GM19372 (cell line): ENCODE measurements at regions not wholly inside any gene's neighbourhood (a gene's known extent, or its start where the extent isn't known, plus 50 kb on each side); places are given as distances from the start of the nearest gene placed in this dataset.
A peak's percentile ranks its signal among the peaks of the same experiment; 100 is the strongest.

ENCODE experiments used
- ATAC-seq: cut with Tn5 transposase; IDR thresholded peaks from one replicate; pipeline ENCODE4 v1.9.1; 2021; ENCODE audit warnings: mild to moderate bottlenecking, low read depth, moderate library complexity; ENCODE audit not compliant: unreplicated experiment

DNA sequence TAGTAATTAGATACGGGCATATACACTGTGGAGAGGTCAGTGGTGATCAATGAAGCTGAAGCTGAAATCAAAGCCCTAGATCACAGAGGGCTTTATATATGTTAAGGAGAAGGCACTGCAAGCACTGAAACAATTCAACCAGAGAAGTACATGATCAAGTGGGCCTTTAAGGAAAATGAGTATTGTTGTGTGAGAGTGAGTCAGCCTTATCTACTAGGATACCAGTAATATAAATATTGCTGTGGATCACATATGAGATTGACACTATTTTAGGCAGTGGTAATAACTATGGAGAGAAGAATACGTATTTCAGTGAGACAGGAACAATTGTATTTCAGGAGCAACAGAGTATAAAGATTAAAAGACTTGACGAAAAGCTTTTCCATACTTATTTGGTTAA, 1172.2 kb upstream of the GJE1 start:
- no peak for ATAC-seq

DNA sequence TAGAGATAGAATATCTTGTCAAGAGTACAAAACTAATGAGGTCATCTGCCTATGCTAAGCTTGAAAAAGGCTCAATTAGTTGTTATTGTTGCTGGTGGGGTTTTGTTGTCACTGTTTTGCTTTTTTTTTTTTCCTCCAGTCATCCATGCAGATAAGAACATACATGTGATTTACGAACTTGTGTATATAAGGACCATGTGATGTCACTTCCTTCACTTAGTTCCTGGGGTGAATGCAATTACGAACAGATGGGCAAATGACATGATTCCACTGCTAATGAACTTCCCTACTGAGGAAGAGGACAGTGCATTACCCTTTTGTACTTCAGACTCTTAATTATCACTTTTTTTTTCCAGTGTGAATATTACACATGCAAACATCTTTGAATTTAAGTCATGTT, 1175.3 kb upstream of the GJE1 start:
- ATAC-seq = no peak

DNA sequence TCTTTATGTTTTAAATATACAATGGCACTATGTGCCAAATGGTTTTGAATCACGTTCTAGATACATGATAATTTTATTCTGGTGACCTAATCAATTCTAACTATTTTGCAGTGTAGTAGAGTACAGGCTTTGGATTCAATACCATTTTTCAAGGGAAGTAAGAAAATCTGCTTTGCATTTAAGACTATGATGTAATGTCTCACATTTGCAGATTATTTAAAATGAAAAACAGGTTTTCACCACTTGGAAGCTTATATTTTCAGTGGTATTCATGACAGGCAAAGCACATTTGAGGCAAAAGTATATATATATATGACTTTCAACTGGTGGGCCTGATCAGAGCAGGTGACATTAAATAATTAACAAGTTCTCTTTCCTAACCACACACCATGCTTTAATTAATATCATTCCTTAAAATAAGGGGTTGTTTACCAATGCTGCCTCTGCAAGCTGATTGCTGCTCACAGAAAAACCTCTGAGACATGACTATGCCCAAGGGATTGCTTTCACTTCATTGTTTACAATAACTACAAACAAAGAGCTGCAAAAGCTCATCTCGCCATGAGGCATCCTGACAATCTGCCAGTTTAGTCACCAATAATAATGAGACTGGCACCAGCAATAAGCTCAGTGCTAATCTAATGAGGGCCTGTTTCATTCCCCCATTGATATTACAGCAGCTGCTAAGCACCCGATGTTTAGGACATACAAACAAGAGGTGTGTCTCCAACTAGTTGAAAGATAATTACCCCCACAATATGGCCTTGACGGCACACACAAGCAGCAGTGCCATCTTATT, 1176.0 kb upstream of the GJE1 start:
- ATAC-seq = no peak

DNA sequence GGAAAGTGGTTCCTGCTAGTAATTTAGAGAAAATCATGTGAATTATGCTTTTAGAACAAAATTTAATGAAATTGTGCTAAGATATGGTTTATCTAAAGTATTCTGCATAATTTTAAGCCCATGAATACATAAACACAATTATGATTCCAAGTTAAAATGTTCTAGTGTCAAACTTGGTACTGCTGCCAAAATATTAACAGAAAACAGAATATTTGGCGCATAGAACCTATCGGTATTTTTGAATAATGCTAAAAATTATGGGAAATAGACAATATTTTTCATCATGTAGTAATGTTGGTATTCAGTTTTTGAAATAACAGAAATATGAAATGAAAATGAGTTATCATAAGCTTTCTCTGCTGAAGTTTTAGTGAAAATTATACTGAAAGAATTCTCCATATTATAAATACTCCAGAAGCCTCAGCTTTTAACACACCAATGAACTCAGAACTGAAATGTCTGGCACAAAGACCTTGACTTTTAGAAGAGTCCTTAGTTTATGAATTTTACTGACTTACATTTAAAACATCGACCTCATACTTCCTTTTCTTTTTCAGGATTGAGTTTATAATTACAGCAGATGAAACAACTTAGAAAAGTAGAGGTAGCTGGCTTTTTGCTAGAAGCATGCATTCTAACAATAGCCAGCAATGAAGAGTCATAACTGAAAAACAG, 1192.3 kb upstream of the GJE1 start:
- ATAC-seq = no peak

DNA sequence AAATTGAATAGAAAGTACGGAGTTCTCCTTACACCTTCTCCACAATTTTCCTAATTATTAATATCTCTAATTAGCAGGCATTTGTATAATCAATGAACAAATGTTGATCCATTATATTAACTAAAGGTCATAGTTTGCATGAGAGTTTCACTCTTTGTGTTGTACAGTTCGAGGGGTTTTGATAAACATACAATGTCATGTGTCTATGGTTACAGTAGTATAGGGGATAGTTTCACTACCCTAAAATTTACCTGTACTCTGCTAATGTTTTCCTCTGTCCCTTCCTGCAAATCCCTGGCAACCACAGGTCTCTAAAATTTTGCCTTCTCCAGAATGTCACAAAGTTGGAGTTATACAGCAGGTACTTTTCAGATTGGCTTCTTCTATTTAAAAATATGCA, 1199.8 kb upstream of the GJE1 start:
- no peak for ATAC-seq

DNA sequence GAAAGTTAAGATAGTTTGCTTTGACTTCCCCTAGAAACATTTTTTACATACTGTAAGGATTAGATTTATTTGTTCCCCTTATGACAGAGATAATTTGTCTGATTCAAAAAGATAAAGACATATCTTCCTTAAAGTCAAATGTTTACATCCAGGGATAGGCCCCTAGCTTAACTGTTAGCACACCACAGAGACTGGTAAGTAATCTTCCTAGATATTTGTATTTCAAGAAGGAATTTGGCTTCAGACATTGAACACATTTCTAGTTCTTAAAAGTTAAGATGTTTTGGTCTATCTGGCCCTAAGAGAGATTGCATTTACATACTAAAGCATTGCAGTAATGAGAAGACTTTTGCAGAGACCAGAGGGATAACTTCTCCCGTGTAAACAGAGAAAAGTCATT, 1201.1 kb upstream of the GJE1 start:
- ATAC-seq = no peak

DNA sequence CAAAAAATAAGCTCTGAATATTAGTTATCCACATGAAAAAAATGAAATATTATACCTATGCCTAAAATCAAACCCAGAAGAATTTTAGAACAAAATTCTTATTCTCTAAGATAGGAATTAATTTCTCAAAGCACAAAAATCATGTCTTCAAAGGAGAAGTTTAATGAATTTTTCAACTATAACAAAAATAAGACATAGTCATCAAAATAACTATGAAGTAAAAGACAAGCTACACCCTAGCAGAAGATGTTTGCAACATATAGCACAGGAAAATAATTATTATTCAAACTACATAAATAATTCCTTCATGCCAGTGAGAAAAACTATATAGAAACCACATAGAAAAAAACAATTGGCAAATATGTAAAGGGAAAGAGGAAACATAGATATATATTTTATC, 1203.6 kb upstream of the GJE1 start:
- no peak for ATAC-seq

DNA sequence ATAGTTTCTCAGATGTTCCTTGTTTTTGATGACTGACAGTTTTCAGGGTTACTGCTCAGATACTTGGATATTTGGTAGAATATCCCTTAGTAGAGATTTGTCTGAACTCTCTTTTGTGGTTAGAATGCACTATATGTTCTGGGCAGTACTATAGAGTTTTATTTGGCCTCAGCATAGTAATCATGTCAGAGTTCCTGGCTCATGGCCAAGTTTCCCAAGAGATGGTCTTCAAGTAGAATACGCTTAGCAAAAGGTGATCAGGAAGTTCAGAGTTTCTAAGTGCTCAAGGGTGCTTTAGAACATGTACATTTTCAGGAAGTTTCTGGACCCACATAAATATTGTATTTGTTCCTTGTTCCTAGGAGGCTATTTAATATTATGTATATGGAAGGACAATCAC, 1209.7 kb upstream of the GJE1 start:
- no peak for ATAC-seq

DNA sequence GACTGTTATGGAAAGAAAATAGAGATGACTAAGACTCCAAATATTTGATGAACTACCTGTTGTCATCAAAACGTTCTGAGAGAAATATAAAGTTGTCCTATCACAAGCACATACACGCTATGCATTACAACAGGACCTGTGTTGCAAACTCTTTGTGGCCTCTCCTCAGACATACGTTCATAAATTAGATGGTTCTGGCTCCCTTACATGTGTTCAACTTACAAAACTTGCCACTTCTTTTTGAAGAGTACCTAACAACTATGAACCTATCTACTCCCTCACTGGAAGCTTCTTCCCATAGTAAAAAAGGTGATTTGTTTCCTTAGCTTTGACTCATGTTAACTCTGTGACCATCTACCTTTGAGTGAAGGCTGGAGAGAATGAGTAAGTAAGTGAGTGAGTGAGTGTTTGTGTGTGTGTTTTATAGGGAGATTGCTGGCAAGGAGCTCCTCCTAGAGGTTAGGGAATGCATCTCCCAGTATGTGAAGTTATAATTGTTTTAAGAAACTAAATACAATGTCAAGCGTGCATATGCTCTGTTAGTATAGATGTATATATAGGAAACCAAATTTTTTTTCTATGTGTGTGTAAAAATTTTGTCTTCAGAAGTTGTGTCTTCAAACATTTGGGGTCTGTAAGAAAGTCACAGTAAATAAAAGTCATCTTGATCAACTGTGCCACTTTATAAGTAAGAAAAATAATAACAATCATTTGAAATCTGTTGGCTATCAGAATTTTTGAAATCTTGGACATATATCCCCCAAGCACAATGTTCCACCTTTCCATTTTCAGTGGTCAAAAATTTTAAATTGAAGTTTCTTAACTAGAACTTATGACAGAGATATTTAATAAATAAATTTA, 1211.1 kb upstream of the GJE1 start:
- ATAC-seq = peak; percentile 73

DNA sequence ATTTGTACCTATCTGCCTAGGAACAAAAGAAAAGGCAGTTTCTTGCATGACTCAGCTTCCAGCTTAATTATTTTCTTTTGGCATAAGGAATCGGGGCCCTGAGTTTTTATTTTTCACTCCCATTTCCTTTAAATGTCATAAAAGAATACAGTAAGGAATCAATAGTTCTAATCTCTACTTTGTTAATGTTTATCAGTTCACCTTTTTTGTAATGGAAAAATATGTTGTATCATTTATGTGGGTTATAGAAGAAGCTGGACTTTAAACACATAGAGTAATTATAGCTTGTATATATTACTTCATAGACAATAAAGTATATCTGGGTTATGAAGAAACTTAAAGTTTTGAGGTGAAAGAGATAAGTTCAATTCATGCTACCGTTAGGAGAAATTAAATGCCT, 1214.8 kb upstream of the GJE1 start:
- ATAC-seq = no peak

DNA sequence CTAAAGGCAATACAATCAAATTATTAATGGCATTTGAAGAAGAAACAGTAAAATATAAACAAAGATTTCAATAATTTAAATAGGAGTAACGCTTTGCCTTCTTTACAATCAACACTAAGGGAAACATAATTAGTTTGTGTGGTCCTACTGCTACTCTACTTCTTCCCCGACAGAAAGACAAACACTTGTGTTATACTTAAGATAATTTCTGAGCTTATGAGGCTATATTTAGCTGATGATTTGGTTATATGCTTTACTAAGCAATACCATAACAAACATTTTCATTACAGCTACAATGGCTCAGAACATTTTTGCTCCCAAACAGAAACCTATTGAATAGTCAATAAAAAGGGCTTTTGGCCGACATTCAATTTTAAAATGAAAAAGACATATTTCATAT, 1217.2 kb upstream of the GJE1 start:
- no peak for ATAC-seq

DNA sequence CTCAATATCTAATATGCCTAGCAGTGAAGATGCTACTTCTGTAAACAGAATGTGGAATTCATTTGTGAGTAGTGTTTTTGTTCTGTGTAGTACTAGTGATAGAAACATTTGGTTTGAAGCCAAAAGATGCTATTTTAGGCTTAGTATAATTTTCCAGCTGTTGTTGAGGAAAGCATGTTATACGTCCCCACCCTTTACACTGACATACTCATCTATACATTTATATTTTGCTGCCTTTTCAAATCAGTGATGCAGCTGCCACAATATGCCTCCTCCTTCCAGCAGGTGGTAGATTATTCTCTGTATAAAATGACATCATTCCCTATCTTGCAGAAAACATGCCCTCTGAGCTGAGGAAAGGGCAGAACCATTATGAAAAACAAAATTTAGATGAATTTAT, 1217.6 kb upstream of the GJE1 start:
- ATAC-seq = no peak

DNA sequence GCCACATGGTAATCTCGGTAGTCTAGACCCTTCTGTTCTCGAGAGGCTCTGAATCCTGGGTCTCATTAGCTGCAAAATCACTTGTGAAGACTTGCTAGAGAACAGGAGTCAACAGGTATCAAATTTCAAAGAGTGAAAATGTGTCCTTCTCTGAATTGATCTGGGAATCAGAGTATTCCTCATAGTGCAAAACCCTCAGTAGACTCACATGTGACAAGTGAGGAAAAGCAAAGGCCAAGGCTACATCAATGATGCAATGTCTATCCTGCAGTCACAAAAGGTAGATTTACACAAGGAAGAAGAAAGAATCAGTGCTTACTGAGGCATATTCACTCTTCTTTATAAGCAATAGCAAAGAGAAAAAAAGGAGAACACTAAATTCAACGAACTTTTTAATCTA, 1220.0 kb upstream of the GJE1 start:
- ATAC-seq = no peak

DNA sequence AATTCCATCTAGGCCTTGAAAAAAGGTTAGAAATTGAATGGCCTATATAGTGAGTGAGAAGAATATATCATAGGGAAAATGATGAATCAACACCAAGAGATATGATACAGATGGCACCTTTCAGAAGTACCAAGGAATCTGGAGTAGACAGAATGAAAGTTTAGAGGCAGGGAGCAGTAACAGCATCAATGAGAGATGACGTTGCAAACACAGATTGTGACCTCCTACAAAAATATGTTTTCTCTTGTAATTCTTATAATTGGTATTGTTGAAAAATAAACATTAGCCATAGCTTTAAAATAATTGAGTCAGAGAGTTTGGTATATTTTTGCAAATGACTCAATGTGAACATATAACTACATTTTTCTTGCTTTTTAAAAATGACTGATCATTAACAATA, 1223.1 kb upstream of the GJE1 start:
- no peak for ATAC-seq

DNA sequence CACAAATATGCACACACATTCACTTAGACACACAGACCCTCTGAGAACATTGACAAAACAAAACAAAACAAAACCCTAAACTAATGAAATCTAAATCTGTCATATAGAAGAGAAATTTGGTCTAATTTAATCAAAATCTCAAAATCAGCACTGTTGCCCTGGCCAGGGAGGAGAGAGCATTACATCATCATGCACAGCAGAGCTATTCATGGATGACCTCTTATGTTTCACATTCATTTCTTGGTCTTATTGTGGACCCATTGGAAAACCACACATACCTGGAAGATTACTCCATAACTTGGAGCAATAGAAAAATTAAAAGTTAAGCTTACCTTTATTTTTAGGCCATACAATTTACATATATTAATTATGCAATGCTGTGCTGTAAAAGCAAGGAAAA, 1223.6 kb upstream of the GJE1 start:
- ATAC-seq = no peak

DNA sequence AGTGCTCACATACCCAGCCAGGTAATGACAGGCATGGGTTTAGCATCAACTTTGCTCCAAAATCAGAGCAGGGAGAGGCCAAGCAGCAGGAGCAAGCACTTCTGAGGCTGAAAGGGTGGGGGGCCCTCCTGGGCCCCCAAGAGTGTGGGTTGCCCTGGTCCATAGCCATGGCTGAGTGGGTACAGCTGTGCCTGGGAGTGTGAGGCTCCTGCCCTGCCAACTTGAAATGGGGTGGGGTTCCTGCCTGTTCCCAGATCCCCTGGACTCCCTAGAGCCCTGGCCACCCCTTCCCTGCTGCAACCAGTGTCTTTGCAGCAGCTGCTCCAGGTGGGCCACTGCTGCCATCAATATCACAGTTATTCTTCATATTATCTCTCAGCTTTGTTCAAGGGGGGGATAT, 1224.2 kb upstream of the GJE1 start:
- ATAC-seq = no peak

DNA sequence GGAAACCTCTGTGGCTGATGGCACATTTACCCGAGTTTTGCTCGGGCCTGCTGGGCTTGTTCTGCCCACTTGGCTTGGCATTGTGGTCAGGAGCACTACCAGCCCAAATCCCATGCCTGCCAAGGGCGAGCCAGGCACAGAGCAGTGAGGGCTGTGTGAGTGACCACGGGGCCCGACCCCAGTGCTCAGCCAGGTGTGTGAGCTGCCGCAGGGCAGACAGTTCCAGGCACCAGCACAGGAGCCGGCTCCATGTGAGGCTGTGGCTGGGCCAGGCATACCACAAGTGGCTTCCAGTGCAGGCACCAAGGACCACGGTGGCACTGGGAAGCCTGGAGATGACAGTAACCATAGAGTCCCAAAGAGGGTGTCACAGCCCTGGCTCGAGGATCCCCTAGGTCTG, 1225.5 kb upstream of the GJE1 start:
- ATAC-seq = no peak

DNA sequence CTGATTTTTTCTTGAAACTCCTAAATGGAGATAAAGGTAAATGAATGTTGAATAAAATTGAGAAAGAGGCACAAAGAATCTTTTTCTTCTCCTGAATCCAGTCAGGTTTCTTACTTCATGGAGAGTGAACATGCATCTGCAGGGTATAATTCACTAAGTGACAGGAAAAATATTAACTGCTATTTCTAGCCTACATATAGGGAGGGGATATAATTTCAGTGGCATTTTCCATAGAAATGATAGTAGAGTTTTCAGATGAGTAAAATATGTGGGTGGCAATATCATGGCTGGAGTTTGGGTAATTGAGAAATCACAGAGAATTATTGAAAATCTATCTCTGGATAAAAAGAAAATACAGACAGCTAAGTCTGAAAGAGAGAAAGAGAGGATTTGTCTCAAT, 1227.0 kb upstream of the GJE1 start:
- no peak for ATAC-seq

DNA sequence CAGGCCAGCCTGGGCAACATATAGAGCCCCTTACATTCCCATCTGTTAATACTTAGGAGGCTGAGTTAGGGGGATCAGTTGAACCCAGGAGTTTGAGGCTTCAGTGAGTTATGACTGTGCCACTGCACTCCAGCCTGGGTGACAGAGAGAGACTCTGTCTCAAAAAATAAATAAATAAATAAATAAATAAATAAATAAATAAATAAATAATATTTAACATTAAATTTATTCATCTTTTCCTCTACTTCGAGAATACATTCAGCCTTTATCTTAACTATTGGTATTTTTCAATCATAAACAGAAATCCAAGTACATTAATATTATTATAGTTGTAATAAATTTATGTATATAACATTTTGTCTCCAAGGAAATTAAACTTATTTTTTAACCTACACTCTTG, 1227.7 kb upstream of the GJE1 start:
- no peak for ATAC-seq

DNA sequence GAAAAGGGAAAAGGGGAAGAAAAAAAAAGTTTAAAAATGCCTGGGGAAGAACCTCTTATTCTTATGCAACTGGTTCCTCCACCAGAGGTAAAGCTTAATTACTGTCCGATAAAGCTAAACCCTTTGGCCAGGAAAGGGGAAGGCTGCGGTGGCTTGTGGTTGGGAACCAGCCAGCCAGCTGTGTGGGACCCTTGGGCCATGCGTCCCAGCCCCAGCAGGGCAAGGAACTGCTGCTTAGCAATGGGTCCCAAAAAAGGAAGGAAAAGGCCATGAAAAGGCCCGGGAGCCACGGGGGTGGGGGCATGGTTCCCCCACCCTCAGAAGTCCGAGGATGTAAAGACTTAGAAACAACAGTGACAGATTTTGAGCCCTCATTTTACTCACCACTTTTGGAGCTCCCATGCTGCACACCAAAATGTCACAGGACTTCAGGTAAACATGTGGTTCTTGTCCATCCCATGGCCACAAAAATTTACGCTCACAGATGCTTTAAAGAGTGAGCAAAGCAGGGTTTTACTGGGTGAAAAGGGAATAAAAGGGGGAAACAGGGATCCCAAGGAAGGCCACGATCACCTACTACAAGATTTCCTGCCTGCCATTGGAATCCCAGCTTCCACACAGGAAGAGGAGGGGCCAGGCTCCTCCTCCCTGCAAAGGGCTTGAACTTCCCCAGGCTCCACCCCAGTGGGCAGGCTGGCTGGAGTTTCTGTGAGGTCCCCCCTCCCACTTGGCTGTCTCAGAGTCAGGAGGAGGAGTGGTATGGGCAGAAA, 1234.7 kb upstream of the GJE1 start:
- no peak for ATAC-seq

DNA sequence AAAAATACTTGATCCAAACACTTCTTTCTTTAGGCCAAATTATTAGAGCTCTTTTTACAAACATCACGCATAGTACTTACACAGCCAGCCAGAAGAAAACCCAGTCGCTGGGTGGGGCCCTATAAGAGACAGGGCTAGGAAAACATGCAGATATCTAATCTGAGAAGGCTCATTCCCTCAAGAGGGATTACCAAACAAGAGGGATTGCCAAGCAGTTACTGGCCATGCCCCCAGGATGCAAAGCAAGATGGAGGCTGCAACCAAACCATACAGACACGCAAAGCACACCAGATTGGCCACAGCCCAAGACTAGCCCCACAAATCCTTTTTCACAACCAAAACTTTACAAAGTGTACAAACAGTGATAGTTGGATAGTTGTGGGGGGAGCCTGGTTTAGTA, 1235.4 kb upstream of the GJE1 start:
- ATAC-seq = no peak
